ENCODE measurements at regions not wholly inside any gene's neighbourhood (a gene's known extent, or its start where the extent isn't known, plus 50 kb on each side); places are given as distances from the start of the nearest gene placed in this dataset.

DNA sequence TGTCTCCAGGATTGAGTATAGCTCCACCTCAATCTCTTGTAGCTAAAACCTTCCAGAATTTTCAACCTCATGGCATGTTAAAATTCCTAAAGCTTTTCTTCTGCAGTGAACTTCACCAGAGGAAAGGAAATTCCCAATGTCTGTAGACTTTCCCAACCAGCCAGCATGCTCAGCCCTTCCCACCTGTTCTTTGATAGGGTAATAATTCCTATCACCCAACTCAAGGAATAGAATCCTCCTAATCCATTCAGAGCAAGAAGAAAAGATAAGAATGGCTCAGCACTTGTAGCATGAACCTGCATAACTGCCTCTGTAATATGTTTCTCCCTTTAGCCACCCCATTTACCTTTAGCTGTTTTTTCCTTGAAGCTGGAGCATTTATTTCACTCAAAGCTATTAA is 301.8 kb upstream of the GADL1 start:
- Histone ChIP-seq H3K9me1 (replicated peaks; ENCODE audit: control insufficient read depth, extremely low read depth, insufficient read depth, low read length) (no peaks in the 10 kb centered on the region), H3K4me1 (ENCODE audit: control insufficient read depth, extremely low read depth, insufficient read depth, low read length) (no peaks in the 10 kb centered on the region), H3K4me3 (replicated peaks in 1 of 3; ENCODE audit: insufficient read depth in 1 of 3, low read depth in 1 of 3, low read length in 3 of 3) (no peak overlapping the region), H4K20me1 (replicated peaks; ENCODE audit: control insufficient read depth, extremely low read depth, insufficient read depth, low read length) (no peaks in the 10 kb centered on the region), H2AFZ (ENCODE audit: low read depth, low read length) (no peak overlapping the region), H3K36me3 (ENCODE audit: control insufficient read depth in 2 of 2, extremely low read depth in 1 of 2, insufficient read depth in 2 of 2, low read length in 2 of 2) (no peaks in the 10 kb centered on the region), H3K79me2 (ENCODE audit: control insufficient read depth, insufficient read depth, low read length) (no peaks in the 10 kb centered on the region), H3K27me3 (ENCODE audit: control insufficient read depth in 2 of 2, insufficient read depth in 2 of 2, low read length in 2 of 2) (peaks cover 2 to 8% of the 10 kb centered on the region in 2 experiments), H3K4me2 (ENCODE audit: insufficient read depth, low read length) (no peak overlapping the region), H3K9me3 (replicated peaks; ENCODE audit: control insufficient read depth, insufficient read depth, low read length) (no peaks in the 10 kb centered on the region), H3K9ac (replicated peaks; ENCODE audit: extremely low read depth, insufficient read depth, low read length) (no peak overlapping the region), H3K27ac (ENCODE audit: insufficient read depth, low read depth, low read length) (no peak overlapping the region)
- ChIA-PET POLR2A (no interaction called here), CTCF (interaction anchor here (0.5 kb wide), 1 partner anchor 249 kb away, joined by 3 read pairs; no protein-coding TSS in a partner anchor)
- dilution Hi-C loops (cut with MboI; ENCODE audit: extremely low pct_ligation_motif_present, low sequenced_read_pairs) = no loop called here
- intact Hi-C loops (cut with micrococcal nuclease) = no loop called here
- FAIRE-seq (no peak), DNase-seq (ENCODE audit: low read depth, low spot score) (no peak)
- TF ChIP-seq, protein P1, sequence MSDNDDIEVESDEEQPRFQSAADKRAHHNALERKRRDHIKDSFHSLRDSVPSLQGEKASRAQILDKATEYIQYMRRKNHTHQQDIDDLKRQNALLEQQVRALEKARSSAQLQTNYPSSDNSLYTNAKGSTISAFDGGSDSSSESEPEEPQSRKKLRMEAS (IDR thresholded peaks at IDR 0.05; ENCODE audit: insufficient read depth, insufficient read length) = no peak
- TF ChIP-seq POLR2A (IDR thresholded peaks at IDR 0.05; ENCODE audit: low read depth, low read length) (no peak), GATA2 (IDR thresholded peaks at IDR 0.05; ENCODE audit: insufficient read depth, insufficient read length, low read depth, low read length) (no peak), FOS (IDR thresholded peaks at IDR 0.05; ENCODE audit: borderline replicate concordance, insufficient read depth, low read length) (no peak), MYC (IDR thresholded peaks at IDR 0.05; ENCODE audit: low read depth, low read length) (no peak), JUN (IDR thresholded peaks at IDR 0.05; ENCODE audit: borderline replicate concordance, insufficient read depth, insufficient read length, low read depth) (no peak), POLR2AphosphoS5 (IDR thresholded peaks at IDR 0.05; ENCODE audit: insufficient read depth, low read depth, low read length) (no peak), EZH2 (IDR thresholded peaks at IDR 0.05; ENCODE audit: borderline replicate concordance, low read depth, low read length, severe bottlenecking) (no peak)
- TF ChIP-seq, protein P2, sequence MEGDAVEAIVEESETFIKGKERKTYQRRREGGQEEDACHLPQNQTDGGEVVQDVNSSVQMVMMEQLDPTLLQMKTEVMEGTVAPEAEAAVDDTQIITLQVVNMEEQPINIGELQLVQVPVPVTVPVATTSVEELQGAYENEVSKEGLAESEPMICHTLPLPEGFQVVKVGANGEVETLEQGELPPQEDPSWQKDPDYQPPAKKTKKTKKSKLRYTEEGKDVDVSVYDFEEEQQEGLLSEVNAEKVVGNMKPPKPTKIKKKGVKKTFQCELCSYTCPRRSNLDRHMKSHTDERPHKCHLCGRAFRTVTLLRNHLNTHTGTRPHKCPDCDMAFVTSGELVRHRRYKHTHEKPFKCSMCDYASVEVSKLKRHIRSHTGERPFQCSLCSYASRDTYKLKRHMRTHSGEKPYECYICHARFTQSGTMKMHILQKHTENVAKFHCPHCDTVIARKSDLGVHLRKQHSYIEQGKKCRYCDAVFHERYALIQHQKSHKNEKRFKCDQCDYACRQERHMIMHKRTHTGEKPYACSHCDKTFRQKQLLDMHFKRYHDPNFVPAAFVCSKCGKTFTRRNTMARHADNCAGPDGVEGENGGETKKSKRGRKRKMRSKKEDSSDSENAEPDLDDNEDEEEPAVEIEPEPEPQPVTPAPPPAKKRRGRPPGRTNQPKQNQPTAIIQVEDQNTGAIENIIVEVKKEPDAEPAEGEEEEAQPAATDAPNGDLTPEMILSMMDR (IDR thresholded peaks at IDR 0.05; ENCODE audit: extremely low read depth in 1 of 2, insufficient read depth in 1 of 2, low read depth in 1 of 2, low read length in 2 of 2) = no peak
- BruUV-seq (replicated peaks) = no TSS peak

Measured in endothelial cell of umbilical vein (primary cell).